ENCODE measurements at regions not wholly inside any gene's neighbourhood (a gene's known extent, or its start where the extent isn't known, plus 50 kb on each side); places are given as distances from the start of the nearest gene placed in this dataset.
"Not testable (repeated sequence)": the region's sequence is repeated elsewhere in the genome, so short reads cannot be mapped to it uniquely, and the experiment has no call there.

DNA sequence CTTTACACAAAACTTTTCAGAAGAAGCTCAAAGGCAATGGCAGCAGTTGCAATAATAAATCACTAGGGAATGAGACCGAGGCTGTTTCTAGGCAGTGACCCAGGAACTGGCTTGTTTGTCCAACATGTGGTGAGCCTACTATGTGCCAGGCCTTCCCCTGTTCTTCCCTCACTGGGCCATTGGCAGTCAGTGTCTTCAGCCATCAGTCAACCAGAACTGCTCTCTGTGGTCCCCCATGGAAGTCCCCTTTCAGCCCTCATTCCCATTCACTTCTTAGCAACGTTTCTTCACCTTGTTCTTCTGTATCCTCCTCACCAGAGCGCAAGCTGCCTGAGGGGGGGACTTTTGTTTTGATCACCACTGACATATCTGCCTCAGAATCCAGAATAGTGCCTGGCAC lies 274.1 kb downstream of the RRAGC start:
- H3K4me1 Mint-ChIP-seq (ENCODE audit: low read depth), result peaks cover 14% of the 10 kb centered on the region
- ChIA-PET POLR2A (no interaction called here), CTCF (interaction anchor here (0.8 to 1.5 kb wide), 2 partner anchors 58 to 60 kb away, joined by 3 to 4 read pairs; no protein-coding TSS in a partner anchor)
- H3K9me3 Mint-ChIP-seq (ENCODE audit: insufficient read depth), result no peaks in the 10 kb centered on the region
- H3K36me3 Mint-ChIP-seq (ENCODE audit: low read depth), result no peaks in the 10 kb centered on the region
- no peak overlapping the region for H3K4me3 Mint-ChIP-seq
- DNase-seq (no peak), ATAC-seq (no peak)
- no peak overlapping the region for H3K27ac Mint-ChIP-seq
- peaks cover 47% of the 10 kb centered on the region for H3K27me3 Mint-ChIP-seq (ENCODE audit: low read depth)

GRCh38 chr1:38584448-38585355 lies 274.9 kb downstream of the RRAGC start:
- H3K36me3 Mint-ChIP-seq (ENCODE audit: low read depth), result no peaks in the 10 kb centered on the region
- POLR2A ChIA-PET, result no interaction called here
- ATAC-seq, result no peak
- CTCF ChIA-PET, result interaction anchor here (0.8 to 1.3 kb wide), 2 partner anchors 59 to 94 kb away, joined by 3 to 4 read pairs; no protein-coding TSS in a partner anchor
- H3K27me3 Mint-ChIP-seq (ENCODE audit: low read depth), result peaks cover 54% of the 10 kb centered on the region
- H3K9me3 Mint-ChIP-seq (ENCODE audit: insufficient read depth), result no peaks in the 10 kb centered on the region
- no peak for DNase-seq
- H3K27ac Mint-ChIP-seq, result no peak overlapping the region
- peaks cover 14% of the 10 kb centered on the region for H3K4me1 Mint-ChIP-seq (ENCODE audit: low read depth)
- no peak overlapping the region for H3K4me3 Mint-ChIP-seq

DNA sequence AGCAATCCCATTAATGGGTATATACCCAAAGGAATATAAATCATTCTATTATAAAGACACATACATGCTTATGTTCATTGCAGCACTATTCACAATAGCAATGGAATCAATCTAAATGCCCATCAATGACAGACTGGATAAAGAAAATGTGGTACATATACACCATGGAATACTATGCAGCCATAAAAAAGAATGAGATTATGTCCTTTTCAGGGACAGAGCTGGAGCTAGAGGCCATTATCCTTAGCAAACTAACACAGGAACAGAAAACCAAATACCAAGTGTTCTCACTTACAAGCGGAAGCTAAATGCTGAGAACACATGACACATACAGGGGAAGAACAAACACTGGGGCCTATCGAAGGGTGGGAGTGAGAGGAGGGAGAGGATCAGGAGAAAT lies 276.3 kb downstream of the RRAGC start:
- POLR2A ChIA-PET; ATAC-seq; H3K4me3 Mint-ChIP-seq; H3K9me3 Mint-ChIP-seq (ENCODE audit: insufficient read depth); DNase-seq; H3K36me3 Mint-ChIP-seq (ENCODE audit: low read depth); H3K27ac Mint-ChIP-seq; CTCF ChIA-PET: not testable (repeated sequence)
- Mint-ChIP-seq H3K27me3 (ENCODE audit: low read depth) (peaks cover 69% of the 10 kb centered on the region), H3K4me1 (ENCODE audit: low read depth) (peaks cover 18% of the 10 kb centered on the region)

- Mint-ChIP-seq H3K4me1 (ENCODE audit: low read depth) (peaks cover 27% of the 10 kb centered on the region), H3K27me3 (ENCODE audit: low read depth) (peaks cover 77% of the 10 kb centered on the region), H3K27ac (no peak overlapping the region), H3K36me3 (ENCODE audit: low read depth) (no peaks in the 10 kb centered on the region), H3K4me3 (no peak overlapping the region), H3K9me3 (ENCODE audit: insufficient read depth) (no peaks in the 10 kb centered on the region)
- ChIA-PET POLR2A (no interaction called here), CTCF (no interaction called here)
- DNase-seq (no peak), ATAC-seq (no peak)
Observed at GRCh38 chr1:38581396-38581795, 278.2 kb downstream of the RRAGC start.

- Mint-ChIP-seq H3K27me3 (ENCODE audit: low read depth) (peaks cover 80% of the 10 kb centered on the region), H3K27ac (no peak overlapping the region), H3K4me3 (no peak overlapping the region), H3K4me1 (ENCODE audit: low read depth) (peaks cover 26% of the 10 kb centered on the region), H3K36me3 (ENCODE audit: low read depth) (no peaks in the 10 kb centered on the region), H3K9me3 (ENCODE audit: insufficient read depth) (no peaks in the 10 kb centered on the region)
- ATAC-seq, result no peak
- DNase-seq, result no peak
- CTCF ChIA-PET, result no interaction called here
- POLR2A ChIA-PET, result no interaction called here
Observed at GRCh38 chr1:38580594-38580993, 279.0 kb downstream of the RRAGC start.

- Mint-ChIP-seq H3K4me1 (ENCODE audit: low read depth) (peaks cover 13% of the 10 kb centered on the region), H3K9me3 (ENCODE audit: insufficient read depth) (no peaks in the 10 kb centered on the region), H3K27me3 (ENCODE audit: low read depth) (peaks cover 75% of the 10 kb centered on the region), H3K4me3 (no peak overlapping the region), H3K27ac (no peak overlapping the region), H3K36me3 (ENCODE audit: low read depth) (no peaks in the 10 kb centered on the region)
- ChIA-PET CTCF (no interaction called here), POLR2A (no interaction called here)
- ATAC-seq (no peak), DNase-seq (no peak)
Observed at GRCh38 chr1:38579056-38579455, 280.5 kb downstream of the RRAGC start.

- Mint-ChIP-seq H3K27me3 (ENCODE audit: low read depth) (peaks cover 76% of the 10 kb centered on the region), H3K4me3 (peak overlapping the region; percentile 5), H3K36me3 (ENCODE audit: low read depth) (no peaks in the 10 kb centered on the region), H3K4me1 (ENCODE audit: low read depth) (peaks cover 13% of the 10 kb centered on the region), H3K9me3 (ENCODE audit: insufficient read depth) (no peaks in the 10 kb centered on the region), H3K27ac (no peak overlapping the region)
- ChIA-PET CTCF (no interaction called here), POLR2A (no interaction called here)
- DNase-seq (no peak), ATAC-seq (peak; percentile 19)
Observed at GRCh38 chr1:38578271-38578951, 281.2 kb downstream of the RRAGC start.

DNA sequence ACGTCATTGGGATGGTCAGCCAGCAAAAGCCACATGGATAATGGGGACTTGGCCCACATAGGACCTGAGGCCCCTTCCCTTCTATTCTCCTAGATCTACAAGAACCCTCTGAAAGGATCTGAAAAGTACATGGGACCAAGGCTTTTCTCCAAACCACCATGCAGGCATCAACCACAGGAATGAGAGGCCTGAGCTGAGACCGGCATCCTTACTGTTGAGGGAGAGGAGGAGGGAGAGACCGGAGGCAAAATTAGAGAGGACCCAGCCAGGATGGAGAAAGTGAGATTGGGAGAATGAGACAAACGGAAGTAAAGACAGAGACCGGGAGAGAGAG lies 281.7 kb downstream of the RRAGC start:
- Mint-ChIP-seq H3K4me1 (ENCODE audit: low read depth) (peaks cover 13% of the 10 kb centered on the region), H3K36me3 (ENCODE audit: low read depth) (no peaks in the 10 kb centered on the region), H3K27ac (no peak overlapping the region), H3K4me3 (peak overlapping the region; percentile 5), H3K9me3 (ENCODE audit: insufficient read depth) (no peaks in the 10 kb centered on the region), H3K27me3 (ENCODE audit: low read depth) (peaks cover 75% of the 10 kb centered on the region)
- CTCF ChIA-PET, result interaction anchor here (1.3 kb wide), 1 partner anchor 88 kb away, joined by 5 read pairs; no protein-coding TSS in a partner anchor
- POLR2A ChIA-PET, result no interaction called here
- DNase-seq, result no peak
- ATAC-seq, result no peak

GRCh38 chr1:38577385-38577784 lies 282.2 kb downstream of the RRAGC start:
- CTCF ChIA-PET, result interaction anchor here (1.3 kb wide), 2 partner anchors 10 to 87 kb away, joined by 3 to 5 read pairs; no protein-coding TSS in a partner anchor
- Mint-ChIP-seq H3K4me1 (ENCODE audit: low read depth) (peaks cover 13% of the 10 kb centered on the region), H3K27ac (no peak overlapping the region), H3K4me3 (no peak overlapping the region), H3K9me3 (ENCODE audit: insufficient read depth) (no peaks in the 10 kb centered on the region), H3K27me3 (ENCODE audit: low read depth) (peaks cover 72% of the 10 kb centered on the region), H3K36me3 (ENCODE audit: low read depth) (no peaks in the 10 kb centered on the region)
- ATAC-seq, result no peak
- POLR2A ChIA-PET, result no interaction called here
- no peak for DNase-seq

DNA sequence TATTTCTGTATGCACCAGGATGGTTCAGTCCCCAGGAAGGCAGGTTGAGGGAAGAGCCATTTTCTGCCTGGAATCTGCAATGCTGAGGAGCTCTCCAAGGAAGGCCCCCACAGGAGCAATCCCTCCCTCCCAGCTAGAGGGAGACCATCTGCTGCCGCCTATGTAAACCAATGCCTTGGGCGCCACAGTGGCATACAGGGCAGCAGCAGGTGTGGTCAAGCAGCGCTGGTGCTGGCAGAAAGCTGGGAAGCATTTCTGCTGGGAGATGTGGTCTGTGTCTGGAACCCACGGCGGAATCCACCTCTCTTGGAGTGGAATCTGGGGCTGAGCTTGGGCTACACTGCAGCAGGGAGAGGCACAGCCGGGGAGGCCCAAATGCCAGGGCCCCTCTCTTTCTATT lies 283.3 kb downstream of the RRAGC start:
- H3K9me3 Mint-ChIP-seq (ENCODE audit: insufficient read depth), result no peaks in the 10 kb centered on the region
- peaks cover 71% of the 10 kb centered on the region for H3K27me3 Mint-ChIP-seq (ENCODE audit: low read depth)
- peaks cover 13% of the 10 kb centered on the region for H3K4me1 Mint-ChIP-seq (ENCODE audit: low read depth)
- no peaks in the 10 kb centered on the region for H3K36me3 Mint-ChIP-seq (ENCODE audit: low read depth)
- no peak for ATAC-seq
- H3K27ac Mint-ChIP-seq, result no peak overlapping the region
- POLR2A ChIA-PET, result no interaction called here
- CTCF ChIA-PET, result interaction anchor here (1.3 to 1.4 kb wide), 2 partner anchors 11 to 32 kb away, joined by 3 to 4 read pairs; no protein-coding TSS in a partner anchor
- H3K4me3 Mint-ChIP-seq, result no peak overlapping the region
- no peak for DNase-seq

- Mint-ChIP-seq H3K36me3 (ENCODE audit: low read depth) (no peaks in the 10 kb centered on the region), H3K4me1 (ENCODE audit: low read depth) (peaks cover 4% of the 10 kb centered on the region), H3K27me3 (ENCODE audit: low read depth) (peaks cover 56% of the 10 kb centered on the region), H3K27ac (no peak overlapping the region), H3K4me3 (no peak overlapping the region), H3K9me3 (ENCODE audit: insufficient read depth) (no peaks in the 10 kb centered on the region)
- no peak for ATAC-seq
- ChIA-PET CTCF (interaction anchor here (1.0 to 1.2 kb wide), 3 partner anchors 11 to 15 kb away, joined by 3 read pairs; no protein-coding TSS in a partner anchor), POLR2A (no interaction called here)
- no peak for DNase-seq
Observed at GRCh38 chr1:38571726-38572125, 287.8 kb downstream of the RRAGC start.

DNA sequence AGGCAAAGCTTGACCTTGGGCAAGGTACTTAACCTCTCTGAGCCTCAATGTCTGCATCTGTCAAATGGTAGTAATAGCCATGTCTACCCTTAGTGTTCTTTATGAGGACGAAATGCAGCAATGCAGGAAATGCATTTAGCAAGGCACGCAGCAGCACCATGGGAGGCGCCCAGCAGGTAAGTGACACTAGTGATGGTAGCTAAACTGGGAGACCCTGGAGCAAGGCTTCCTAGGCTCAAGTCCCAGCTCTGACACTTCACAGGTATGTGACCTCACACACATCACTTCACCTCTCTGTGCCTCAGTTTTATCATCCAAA lies 289.0 kb downstream of the RRAGC start:
- no peak overlapping the region for H3K4me3 Mint-ChIP-seq
- no peak for ATAC-seq
- H3K36me3 Mint-ChIP-seq (ENCODE audit: low read depth), result no peaks in the 10 kb centered on the region
- peaks cover 55% of the 10 kb centered on the region for H3K27me3 Mint-ChIP-seq (ENCODE audit: low read depth)
- ChIA-PET CTCF (interaction anchor here (1.0 to 1.3 kb wide), 3 partner anchors 10 to 38 kb away, joined by 3 read pairs; no protein-coding TSS in a partner anchor), POLR2A (no interaction called here)
- peaks cover 4% of the 10 kb centered on the region for H3K4me1 Mint-ChIP-seq (ENCODE audit: low read depth)
- H3K27ac Mint-ChIP-seq, result no peak overlapping the region
- DNase-seq, result no peak
- H3K9me3 Mint-ChIP-seq (ENCODE audit: insufficient read depth), result no peaks in the 10 kb centered on the region
